ENCODE measurements at regions not wholly inside any gene's neighbourhood (a gene's known extent, or its start where the extent isn't known, plus 50 kb on each side); places are given as distances from the start of the nearest gene placed in this dataset.

GRCh38 chr2:149901231-149901859 lies 313.8 kb upstream of the MMADHC start:
- Histone ChIP-seq H3K27ac (ENCODE audit: low read depth, low read length) (no peak overlapping the region), H3K9me2 (ENCODE audit: insufficient read depth) (no peaks in the 10 kb centered on the region), H2AFZ (ENCODE audit: low read depth, low read length, poor library complexity, severe bottlenecking) (no peak overlapping the region), H3K4me3 (replicated peaks in 1 of 2; ENCODE audit: low read depth in 1 of 2, low read length in 2 of 2) (no peak overlapping the region), H3K9ac (ENCODE audit: low read length) (no peak overlapping the region), H3K9me3 (ENCODE audit: control insufficient read depth in 1 of 2, insufficient read depth in 1 of 2, low read depth in 1 of 2, low read length in 2 of 2) (no peaks in the 10 kb centered on the region), H3K79me2 (ENCODE audit: insufficient read depth, low read length) (no peaks in the 10 kb centered on the region), H3K4me1 (ENCODE audit: control insufficient read depth in 1 of 2, insufficient read depth in 2 of 2, low read length in 2 of 2) (no peaks in the 10 kb centered on the region), H3K4me2 (ENCODE audit: low read length) (no peak overlapping the region), H3K36me3 (ENCODE audit: control insufficient read depth in 1 of 2, insufficient read depth in 2 of 2, low read length in 2 of 2) (no peaks in the 10 kb centered on the region), H4K20me1 (ENCODE audit: insufficient read depth) (no peaks in the 10 kb centered on the region), H3K27me3 (ENCODE audit: insufficient read depth, low read length) (no peaks in the 10 kb centered on the region)
- intact Hi-C loops (cut with micrococcal nuclease) = no loop called here
- POLR2A ChIA-PET = no interaction called here
- no TSS peak for BruUV-seq (replicated peaks)
- ATAC-seq = no peak
- RAD21 ChIA-PET (ENCODE audit: low non-redundant PET in 1 of 2, low total read pairs in 2 of 2, uncharacterized antibody in 2 of 2, unreplicated experiment in 2 of 2) = no interaction called here
- CTCF ChIA-PET = no interaction called here
- TF ChIP-seq REST (IDR thresholded peaks at IDR 0.05; ENCODE audit: low read depth) (no peak), EGR1 (IDR thresholded peaks at IDR 0.05; ENCODE audit: low read depth) (no peak), JUND (IDR thresholded peaks at IDR 0.05) (no peak), SIN3A (IDR thresholded peaks at IDR 0.05; ENCODE audit: low read depth) (no peak), SP1 (IDR thresholded peaks at IDR 0.05; ENCODE audit: low read depth) (no peak), POLR2A (IDR thresholded peaks at IDR 0.05; ENCODE audit: borderline replicate concordance, extremely low read depth, insufficient read depth, insufficient read length) (no peak), MAX (IDR thresholded peaks at IDR 0.05) (no peak), ELF1 (IDR thresholded peaks at IDR 0.05; ENCODE audit: borderline replicate concordance, low read depth) (no peak), ATF3 (IDR thresholded peaks at IDR 0.05) (no peak), CEBPB (IDR thresholded peaks at IDR 0.05; ENCODE audit: low read depth) (no peak), SRF (IDR thresholded peaks at IDR 0.05; ENCODE audit: low read depth) (no peak), EZH2 (IDR thresholded peaks at IDR 0.05) (no peak), ZBTB33 (IDR thresholded peaks at IDR 0.05; ENCODE audit: extremely low read depth, insufficient replicate concordance, low read length) (no peak), CBX3 (IDR thresholded peaks at IDR 0.05; ENCODE audit: low read depth) (no peak)
- no peak for DNase-seq (ENCODE audit: low read depth, low spot score)
